ENCODE measurements at regions not wholly inside any gene's neighbourhood (a gene's known extent, or its start where the extent isn't known, plus 50 kb on each side); places are given as distances from the start of the nearest gene placed in this dataset.

DNA sequence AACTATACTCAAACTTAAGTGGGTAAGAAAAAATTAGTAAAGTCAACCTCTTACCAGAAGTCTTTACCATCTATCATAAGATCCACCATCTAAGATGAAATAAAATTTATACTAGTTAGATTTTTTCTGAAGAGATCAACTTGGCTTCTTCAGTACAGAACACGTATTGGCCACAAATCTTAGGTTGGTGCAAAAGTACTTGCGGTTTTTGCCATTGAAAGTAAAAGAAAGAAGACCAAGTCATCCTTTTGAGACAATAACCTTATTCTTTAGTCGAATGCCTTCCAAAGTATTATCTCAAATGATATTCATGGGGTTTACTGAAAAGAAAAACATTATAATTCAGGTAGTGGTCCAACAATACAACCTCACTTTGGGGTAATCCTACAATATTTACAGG lies 292.6 kb upstream of the PTCHD4 start:
- DNase-seq, result no peak
- intact Hi-C loops (cut with micrococcal nuclease), result no loop called here
- POLR2A ChIA-PET, result no interaction called here

DNA sequence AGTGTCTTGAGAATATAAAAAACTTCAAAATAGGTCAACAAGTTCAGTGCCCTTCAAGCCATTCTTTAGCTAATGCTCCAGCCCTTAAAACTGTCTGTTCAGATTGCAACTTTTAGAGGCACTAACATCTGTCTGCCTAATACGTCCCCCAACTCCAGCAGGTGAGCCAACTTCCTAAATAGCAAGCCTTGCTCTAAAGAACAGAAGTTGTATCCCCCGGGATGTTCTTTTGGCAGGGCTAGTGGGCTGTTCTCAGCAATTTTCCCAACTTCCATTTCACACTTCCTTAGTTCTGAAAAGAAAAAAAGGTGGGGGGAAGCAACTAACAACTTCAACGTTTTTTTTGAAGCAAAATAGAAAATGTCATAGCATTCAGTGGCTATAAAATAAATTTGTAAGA lies 290.0 kb upstream of the PTCHD4 start:
- H3K9me3 ChIP-seq (ENCODE audit: control insufficient read depth in 2 of 3, low read length in 3 of 3), result no peaks in the 10 kb centered on the region
- no peak overlapping the region for H3K4me3 Mint-ChIP-seq
- H3K4me1 ChIP-seq (ENCODE audit: control insufficient read depth in 2 of 2, insufficient read depth in 2 of 2, low read length in 2 of 2), result no peaks in the 10 kb centered on the region
- H3K4me3 ChIP-seq (ENCODE audit: low read length), result no peak overlapping the region
- intact Hi-C loops (cut with micrococcal nuclease), result no loop called here
- ATAC-seq (no peak), DNase-seq (no peak)
- H3K27me3 Mint-ChIP-seq, result no peaks in the 10 kb centered on the region
- H3K4me1 Mint-ChIP-seq, result no peaks in the 10 kb centered on the region
- CTCF ChIA-PET, result no interaction called here
- H3K27ac ChIP-seq (ENCODE audit: low read depth, low read length), result no peak overlapping the region
- no peaks in the 10 kb centered on the region for H3K36me3 Mint-ChIP-seq
- H3K27me3 ChIP-seq (ENCODE audit: control insufficient read depth in 2 of 2, insufficient read depth in 2 of 2, low read length in 2 of 2), result no peaks in the 10 kb centered on the region
- no peaks in the 10 kb centered on the region for H3K36me3 ChIP-seq (ENCODE audit: control insufficient read depth in 2 of 3, insufficient read depth in 3 of 3, low read length in 3 of 3)
- peaks cover 0 to 29% (median 6%) of the 10 kb centered on the region in 11 donors for H3K9me3 Mint-ChIP-seq
- POLR2A ChIA-PET, result no interaction called here
- H3K27ac Mint-ChIP-seq, result no peak overlapping the region

More for the DNA sequence above, 292.6 kb upstream of the PTCHD4 start:
- Mint-ChIP-seq H3K4me3 (no peak overlapping the region), H3K27ac (no peak overlapping the region), H3K27me3 (no peaks in the 10 kb centered on the region), H3K4me1 (no peaks in the 10 kb centered on the region), H3K9me3 (peaks cover 1 to 36% (median 6%) of the 10 kb centered on the region in 11 donors), H3K36me3 (no peaks in the 10 kb centered on the region)
- no peaks in the 10 kb centered on the region for H3K36me3 ChIP-seq (ENCODE audit: control insufficient read depth in 2 of 3, insufficient read depth in 3 of 3, low read length in 3 of 3)
- no peaks in the 10 kb centered on the region for H3K27me3 ChIP-seq (ENCODE audit: control insufficient read depth in 2 of 2, insufficient read depth in 2 of 2, low read length in 2 of 2)
- CTCF ChIA-PET, result no interaction called here
- no peak overlapping the region for H3K27ac ChIP-seq (ENCODE audit: low read depth, low read length)
- no peaks in the 10 kb centered on the region for H3K9me3 ChIP-seq (ENCODE audit: control insufficient read depth in 2 of 3, low read length in 3 of 3)
- ATAC-seq, result no peak
- H3K4me3 ChIP-seq (ENCODE audit: low read length), result no peak overlapping the region
- H3K4me1 ChIP-seq (ENCODE audit: control insufficient read depth in 2 of 2, insufficient read depth in 2 of 2, low read length in 2 of 2), result no peaks in the 10 kb centered on the region

DNA sequence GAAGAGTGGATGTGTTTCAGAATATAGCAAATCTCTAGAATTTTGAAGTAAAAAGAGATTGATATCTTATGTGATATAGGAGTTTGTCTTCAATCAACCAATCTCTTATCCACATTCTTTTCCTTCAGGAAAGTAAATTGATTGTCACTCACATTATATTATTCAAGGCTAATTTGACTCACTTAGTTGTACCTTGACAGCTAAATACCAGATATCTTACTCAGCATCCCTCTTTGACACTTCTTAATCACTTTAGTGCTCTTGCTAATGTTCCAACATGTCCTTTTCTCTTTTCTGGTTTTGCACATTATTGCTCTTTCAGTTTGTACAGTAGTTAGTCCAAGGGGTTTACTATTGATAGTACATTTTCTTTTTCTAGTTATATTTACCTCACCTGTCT lies 286.9 kb upstream of the PTCHD4 start:
- ChIA-PET CTCF (no interaction called here), POLR2A (no interaction called here)
- Mint-ChIP-seq H3K9me3 (peaks cover 0 to 26% (median 6%) of the 10 kb centered on the region in 11 donors), H3K36me3 (no peaks in the 10 kb centered on the region), H3K4me3 (no peak overlapping the region), H3K27me3 (no peaks in the 10 kb centered on the region), H3K27ac (no peak overlapping the region), H3K4me1 (no peaks in the 10 kb centered on the region)
- Histone ChIP-seq H3K9me3 (ENCODE audit: control insufficient read depth in 2 of 3, low read length in 3 of 3) (no peaks in the 10 kb centered on the region), H3K27me3 (ENCODE audit: control insufficient read depth in 2 of 2, insufficient read depth in 2 of 2, low read length in 2 of 2) (no peaks in the 10 kb centered on the region), H3K4me3 (ENCODE audit: low read length) (no peak overlapping the region), H3K4me1 (ENCODE audit: control insufficient read depth in 2 of 2, insufficient read depth in 2 of 2, low read length in 2 of 2) (no peaks in the 10 kb centered on the region), H3K36me3 (ENCODE audit: control insufficient read depth in 2 of 3, insufficient read depth in 3 of 3, low read length in 3 of 3) (no peaks in the 10 kb centered on the region), H3K27ac (ENCODE audit: low read depth, low read length) (no peak overlapping the region)
- DNase-seq, result no peak
- no peak for ATAC-seq
- intact Hi-C loops (cut with micrococcal nuclease), result no loop called here

DNA sequence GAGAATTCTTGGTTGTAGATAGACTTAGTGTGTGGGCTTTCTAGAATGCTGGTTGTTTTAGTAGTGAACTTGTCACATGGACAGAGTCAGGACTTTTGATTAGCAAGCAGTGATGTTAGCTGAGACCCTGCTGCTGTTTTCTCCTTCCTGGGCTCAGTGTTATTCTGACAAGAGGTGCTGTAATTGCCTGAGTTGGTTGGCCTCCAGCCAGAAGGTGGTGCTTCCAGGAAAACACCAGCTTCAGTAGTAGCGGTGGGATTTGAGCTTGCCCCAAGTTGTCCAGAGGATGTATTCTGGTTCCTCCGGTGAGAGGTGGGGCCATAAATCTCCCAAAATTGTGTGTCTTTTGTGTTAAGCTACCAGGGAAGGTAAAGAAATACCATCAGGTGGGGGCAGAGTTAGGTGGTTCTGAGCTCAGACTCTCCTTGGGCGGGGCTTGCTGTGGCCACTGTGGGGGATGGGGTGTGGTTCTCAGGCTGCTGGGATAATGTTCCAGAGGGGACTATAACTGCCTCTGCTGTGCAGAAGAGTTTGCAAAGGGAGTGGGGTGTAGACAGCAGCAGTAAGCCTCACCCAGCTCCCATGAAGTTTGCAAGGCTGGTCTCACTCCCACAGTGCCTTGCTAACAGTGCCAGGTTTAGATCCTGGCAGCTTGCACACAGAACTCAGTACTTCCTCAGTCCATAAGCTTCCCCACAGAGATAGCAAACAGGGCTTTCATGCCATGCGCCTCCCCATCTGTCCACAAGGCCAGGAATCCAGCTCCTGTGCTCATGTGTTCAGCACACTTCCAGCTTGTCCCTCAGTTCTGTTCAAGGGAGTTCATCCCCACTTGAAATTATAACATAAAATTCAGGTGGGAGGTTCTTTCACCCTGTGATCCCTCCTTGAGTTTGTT lies 278.4 kb upstream of the PTCHD4 start:
- CTCF ChIA-PET, result no interaction called here
- no peaks in the 10 kb centered on the region for H3K27me3 Mint-ChIP-seq
- no peak for DNase-seq
- no peak overlapping the region for H3K4me3 ChIP-seq (ENCODE audit: low read length)
- H3K27me3 ChIP-seq (ENCODE audit: control insufficient read depth in 2 of 2, insufficient read depth in 2 of 2, low read length in 2 of 2), result no peaks in the 10 kb centered on the region
- intact Hi-C loops (cut with micrococcal nuclease), result no loop called here
- no peaks in the 10 kb centered on the region for H3K36me3 Mint-ChIP-seq
- H3K9me3 ChIP-seq (ENCODE audit: control insufficient read depth in 2 of 3, low read length in 3 of 3), result no peaks in the 10 kb centered on the region
- no peak overlapping the region for H3K4me3 Mint-ChIP-seq
- H3K27ac Mint-ChIP-seq, result no peak overlapping the region
- no peaks in the 10 kb centered on the region for H3K4me1 Mint-ChIP-seq
- H3K27ac ChIP-seq (ENCODE audit: low read depth, low read length), result no peak overlapping the region
- no peak for ATAC-seq
- POLR2A ChIA-PET, result no interaction called here
- H3K4me1 ChIP-seq (ENCODE audit: control insufficient read depth in 2 of 2, insufficient read depth in 2 of 2, low read length in 2 of 2), result no peaks in the 10 kb centered on the region
- H3K9me3 Mint-ChIP-seq, result peaks cover 0 to 21% (median 7%) of the 10 kb centered on the region in 11 donors
- no peaks in the 10 kb centered on the region for H3K36me3 ChIP-seq (ENCODE audit: control insufficient read depth in 2 of 3, insufficient read depth in 3 of 3, low read length in 3 of 3)

DNA sequence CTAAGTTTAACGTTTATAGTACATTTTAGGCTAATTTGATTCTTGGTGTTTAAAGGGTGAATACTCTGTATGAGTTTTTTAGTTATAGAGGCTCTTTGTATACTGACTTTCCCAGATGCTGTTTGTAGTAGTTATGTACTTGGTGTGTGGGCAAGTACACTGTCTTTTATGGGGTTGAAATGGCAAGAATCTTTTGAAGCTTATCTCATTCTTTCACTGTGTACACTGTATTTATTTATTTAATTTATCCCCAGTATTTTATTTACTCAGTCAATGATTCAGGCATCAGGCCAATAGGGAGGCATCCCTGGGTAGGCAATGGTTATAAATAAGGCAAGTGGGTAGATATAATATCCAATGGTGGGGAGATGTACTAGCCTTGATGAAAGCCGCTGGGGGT lies 277.0 kb upstream of the PTCHD4 start:
- intact Hi-C loops (cut with micrococcal nuclease), result no loop called here

DNA sequence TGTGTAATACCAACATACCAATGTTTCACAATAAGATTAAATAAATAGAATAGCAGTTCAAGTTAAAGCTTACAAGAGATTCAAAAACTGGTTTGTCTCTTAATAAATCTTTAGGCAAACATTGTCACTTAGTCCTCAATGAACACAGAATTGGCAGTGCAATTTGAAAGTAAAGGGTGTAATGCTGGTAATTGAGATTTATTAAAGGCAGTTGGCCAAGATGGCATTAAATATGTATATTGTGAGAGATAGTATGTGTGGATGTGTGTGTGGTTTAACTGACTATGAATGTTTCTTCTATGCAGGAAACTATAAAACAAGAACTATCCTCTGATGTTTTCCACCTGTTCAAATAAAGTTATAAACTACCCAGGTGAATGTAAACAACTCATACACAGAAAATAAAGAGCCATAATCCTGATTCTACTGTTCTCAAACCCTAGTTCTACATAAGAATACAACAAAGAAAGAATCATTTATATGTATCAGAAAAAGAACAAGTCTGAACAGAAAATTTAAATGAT lies 267.9 kb upstream of the PTCHD4 start:
- Histone ChIP-seq H3K4me3 (ENCODE audit: low read length) (no peak overlapping the region), H3K27me3 (ENCODE audit: control insufficient read depth in 2 of 2, insufficient read depth in 2 of 2, low read length in 2 of 2) (no peaks in the 10 kb centered on the region), H3K9me3 (ENCODE audit: control insufficient read depth in 2 of 3, low read length in 3 of 3) (no peaks in the 10 kb centered on the region), H3K4me1 (ENCODE audit: control insufficient read depth in 2 of 2, insufficient read depth in 2 of 2, low read length in 2 of 2) (no peaks in the 10 kb centered on the region), H3K27ac (ENCODE audit: low read depth, low read length) (no peak overlapping the region), H3K36me3 (ENCODE audit: control insufficient read depth in 2 of 3, insufficient read depth in 3 of 3, low read length in 3 of 3) (no peaks in the 10 kb centered on the region)
- Mint-ChIP-seq H3K36me3 (no peaks in the 10 kb centered on the region), H3K27ac (no peak overlapping the region), H3K27me3 (no peaks in the 10 kb centered on the region), H3K4me3 (no peak overlapping the region), H3K9me3 (peaks cover 0 to 19% (median 5%) of the 10 kb centered on the region in 11 donors), H3K4me1 (no peaks in the 10 kb centered on the region)
- CTCF ChIA-PET, result no interaction called here
- POLR2A ChIA-PET, result no interaction called here
- DNase-seq (no peak), ATAC-seq (no peak)
- intact Hi-C loops (cut with micrococcal nuclease), result no loop called here

More for the DNA sequence above, 277.0 kb upstream of the PTCHD4 start:
- POLR2A ChIA-PET, result no interaction called here
- DNase-seq, result no peak
- no peak for ATAC-seq
- Mint-ChIP-seq H3K27ac (no peak overlapping the region), H3K4me1 (no peaks in the 10 kb centered on the region), H3K36me3 (no peaks in the 10 kb centered on the region), H3K27me3 (no peaks in the 10 kb centered on the region), H3K9me3 (peaks cover 0 to 24% (median 6%) of the 10 kb centered on the region in 11 donors), H3K4me3 (no peak overlapping the region)
- Histone ChIP-seq H3K4me3 (ENCODE audit: low read length) (no peak overlapping the region), H3K36me3 (ENCODE audit: control insufficient read depth in 2 of 3, insufficient read depth in 3 of 3, low read length in 3 of 3) (no peaks in the 10 kb centered on the region), H3K27ac (ENCODE audit: low read depth, low read length) (no peak overlapping the region), H3K9me3 (ENCODE audit: control insufficient read depth in 2 of 3, low read length in 3 of 3) (no peaks in the 10 kb centered on the region), H3K27me3 (ENCODE audit: control insufficient read depth in 2 of 2, insufficient read depth in 2 of 2, low read length in 2 of 2) (no peaks in the 10 kb centered on the region), H3K4me1 (ENCODE audit: control insufficient read depth in 2 of 2, insufficient read depth in 2 of 2, low read length in 2 of 2) (no peaks in the 10 kb centered on the region)
- CTCF ChIA-PET, result no interaction called here

DNA sequence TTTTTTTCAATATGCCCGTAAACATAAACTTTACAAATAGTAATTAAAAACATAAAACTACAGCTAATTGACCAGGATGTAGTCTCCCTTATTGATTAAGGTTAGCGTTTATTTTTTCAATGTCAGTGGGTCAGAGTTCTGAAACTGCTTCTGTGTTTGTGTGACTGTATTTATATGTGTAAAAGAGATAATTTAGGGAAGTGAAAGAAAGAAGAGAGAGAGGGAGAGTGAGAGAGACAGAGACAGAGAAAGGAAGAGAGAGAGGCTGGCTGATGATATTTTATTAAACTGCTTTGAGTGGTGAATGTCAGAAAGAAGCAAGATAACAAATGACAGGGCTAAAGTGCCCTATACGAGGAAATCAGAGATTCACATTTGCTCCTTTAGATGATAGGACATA lies 266.1 kb upstream of the PTCHD4 start:
- CTCF ChIA-PET, result no interaction called here
- intact Hi-C loops (cut with micrococcal nuclease), result no loop called here
- H3K27me3 ChIP-seq (ENCODE audit: control insufficient read depth in 2 of 2, insufficient read depth in 2 of 2, low read length in 2 of 2), result no peaks in the 10 kb centered on the region
- H3K9me3 Mint-ChIP-seq, result peaks cover 0 to 16% (median 6%) of the 10 kb centered on the region in 11 donors
- H3K27me3 Mint-ChIP-seq, result no peaks in the 10 kb centered on the region
- no peak overlapping the region for H3K27ac ChIP-seq (ENCODE audit: low read depth, low read length)
- no peaks in the 10 kb centered on the region for H3K4me1 Mint-ChIP-seq
- DNase-seq (no peak), ATAC-seq (no peak)
- H3K4me3 ChIP-seq (ENCODE audit: low read length), result no peak overlapping the region
- H3K36me3 ChIP-seq (ENCODE audit: control insufficient read depth in 2 of 3, insufficient read depth in 3 of 3, low read length in 3 of 3), result no peaks in the 10 kb centered on the region
- no peaks in the 10 kb centered on the region for H3K36me3 Mint-ChIP-seq
- H3K4me3 Mint-ChIP-seq, result no peak overlapping the region
- no peaks in the 10 kb centered on the region for H3K4me1 ChIP-seq (ENCODE audit: control insufficient read depth in 2 of 2, insufficient read depth in 2 of 2, low read length in 2 of 2)
- POLR2A ChIA-PET, result no interaction called here
- no peaks in the 10 kb centered on the region for H3K9me3 ChIP-seq (ENCODE audit: control insufficient read depth in 2 of 3, low read length in 3 of 3)
- no peak overlapping the region for H3K27ac Mint-ChIP-seq
